IPS-NIHi11 (cell line): ENCODE measurements at regions not wholly inside any gene's neighbourhood (a gene's known extent, or its start where the extent isn't known, plus 50 kb on each side); places are given as distances from the start of the nearest gene placed in this dataset.
"Not testable (repeated sequence)": the region's sequence is repeated elsewhere in the genome, so short reads cannot be mapped to it uniquely, and the experiment has no call there.

ENCODE experiments used
- DNase-seq: peaks from one replicate; pipeline ENCODE4 v3.0.0; 2012; ENCODE audit warnings: mixed read lengths, low spot score

GRCh38 chr7:152905949-152906348 lies 146.4 kb downstream of the ACTR3B start:
- no peak for DNase-seq

GRCh38 chr7:152907042-152907761 lies 147.7 kb downstream of the ACTR3B start:
- DNase-seq: no peak

GRCh38 chr7:152909280-152909679 lies 149.7 kb downstream of the ACTR3B start:
- no peak for DNase-seq

- DNase-seq: no peak
These were observed 150.4 kb downstream of the ACTR3B start for GRCh38 chr7:152909683-152910544.

- DNase-seq: no peak
These were observed 151.1 kb downstream of the ACTR3B start for GRCh38 chr7:152910545-152911225.

GRCh38 chr7:152911226-152911560 lies 151.6 kb downstream of the ACTR3B start:
- no peak for DNase-seq

GRCh38 chr7:152911922-152912321 lies 152.4 kb downstream of the ACTR3B start:
- no peak for DNase-seq

- DNase-seq: no peak
These were observed 153.0 kb downstream of the ACTR3B start for GRCh38 chr7:152912511-152912910.

GRCh38 chr7:152913492-152913891 lies 153.9 kb downstream of the ACTR3B start:
- no peak for DNase-seq

- no peak for DNase-seq
These were observed 154.7 kb downstream of the ACTR3B start for GRCh38 chr7:152914014-152914844.

GRCh38 chr7:152914845-152915102 lies 155.2 kb downstream of the ACTR3B start:
- DNase-seq: not testable (repeated sequence)

GRCh38 chr7:152922318-152923081 lies 162.9 kb downstream of the ACTR3B start:
- no peak for DNase-seq

GRCh38 chr7:152923711-152924110 lies 164.2 kb downstream of the ACTR3B start:
- no peak for DNase-seq

GRCh38 chr7:152924238-152924637 lies 164.7 kb downstream of the ACTR3B start:
- DNase-seq: no peak

- DNase-seq: peak; percentile 64
These were observed 165.4 kb downstream of the ACTR3B start for GRCh38 chr7:152924826-152925411.

- DNase-seq: peak; percentile 91
These were observed 166.0 kb downstream of the ACTR3B start for GRCh38 chr7:152925412-152926147.

GRCh38 chr7:152931633-152932032 lies 172.1 kb downstream of the ACTR3B start:
- DNase-seq: no peak

- DNase-seq: no peak
These were observed 177.7 kb downstream of the ACTR3B start for GRCh38 chr7:152937282-152937681.

- not testable (repeated sequence) for DNase-seq
These were observed 187.1 kb downstream of the ACTR3B start for GRCh38 chr7:152946616-152947015.

GRCh38 chr7:152947686-152948085 lies 188.1 kb downstream of the ACTR3B start:
- no peak for DNase-seq
